Hippocampal formation (tissue), 2 donors: ENCODE measurements at regions not wholly inside any gene's neighbourhood (a gene's known extent, or its start where the extent isn't known, plus 50 kb on each side); places are given as distances from the start of the nearest gene placed in this dataset.
A peak's percentile ranks its signal among the peaks of the same experiment; 100 is the strongest.
"Not testable (repeated sequence)": the region's sequence is repeated elsewhere in the genome, so short reads cannot be mapped to it uniquely, and the experiment has no call there.

Experiments used
- DNase-seq, 2 donors: peaks; one replicate each; lab custom pipeline; 2025; lab: John Stamatoyannopoulos, UW

DNA sequence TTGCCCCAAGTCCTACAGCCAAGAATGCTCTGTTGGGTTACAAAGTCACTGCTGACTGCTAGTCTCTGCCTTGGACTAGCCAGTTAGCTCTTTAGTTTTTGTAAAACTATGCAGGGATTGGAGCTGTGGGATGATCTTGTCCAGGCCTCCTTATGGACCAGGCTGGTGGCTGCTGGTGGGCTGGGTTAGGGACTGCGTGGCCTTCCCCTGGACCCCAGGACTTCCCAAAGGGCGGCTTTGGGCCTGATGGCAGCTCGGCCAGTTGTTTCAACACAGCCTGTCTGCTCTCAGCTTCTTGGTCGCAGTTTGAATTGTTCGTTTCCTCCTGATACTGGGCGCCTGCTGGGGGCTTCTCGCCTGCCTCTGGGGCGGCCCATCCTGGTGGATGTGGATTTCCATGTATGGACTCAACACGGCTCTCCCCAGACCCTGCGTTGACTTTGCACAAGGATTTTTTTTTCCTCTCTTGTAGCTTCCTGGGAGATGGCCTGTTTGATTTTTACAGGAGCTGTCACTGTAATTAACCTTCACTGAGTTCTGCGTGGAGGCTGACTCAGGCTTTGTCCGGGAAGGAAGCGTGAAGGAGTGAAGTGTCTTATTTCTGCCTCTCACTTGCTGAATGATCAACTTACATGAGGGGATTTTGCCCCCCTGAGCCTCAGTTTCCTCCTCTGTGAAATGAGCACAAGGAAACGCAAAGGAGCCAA lies 91.9 kb upstream of the NEURL1B start:
- no peak for DNase-seq

DNA sequence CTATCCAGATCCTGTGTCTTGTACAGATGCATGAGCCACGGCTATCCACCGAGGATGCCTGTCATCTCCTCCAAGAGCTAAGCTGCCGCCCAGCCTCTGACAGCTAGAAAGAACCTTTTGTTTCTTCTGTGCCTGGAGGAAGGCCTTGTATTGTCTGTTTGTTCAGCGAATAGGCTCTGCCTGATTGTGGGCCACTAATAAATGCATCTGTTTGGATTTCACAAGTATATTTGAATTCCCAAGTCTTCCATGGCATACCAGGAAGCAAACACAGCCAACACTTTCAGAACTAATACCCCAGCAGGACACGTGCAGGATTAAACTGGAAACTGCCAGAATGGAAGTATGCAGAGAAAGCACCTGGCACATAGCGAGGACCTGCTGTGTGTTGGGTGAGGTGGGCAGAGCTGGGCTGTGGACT lies 92.7 kb upstream of the NEURL1B start:
- peak; percentile 21 to 39 for DNase-seq

DNA sequence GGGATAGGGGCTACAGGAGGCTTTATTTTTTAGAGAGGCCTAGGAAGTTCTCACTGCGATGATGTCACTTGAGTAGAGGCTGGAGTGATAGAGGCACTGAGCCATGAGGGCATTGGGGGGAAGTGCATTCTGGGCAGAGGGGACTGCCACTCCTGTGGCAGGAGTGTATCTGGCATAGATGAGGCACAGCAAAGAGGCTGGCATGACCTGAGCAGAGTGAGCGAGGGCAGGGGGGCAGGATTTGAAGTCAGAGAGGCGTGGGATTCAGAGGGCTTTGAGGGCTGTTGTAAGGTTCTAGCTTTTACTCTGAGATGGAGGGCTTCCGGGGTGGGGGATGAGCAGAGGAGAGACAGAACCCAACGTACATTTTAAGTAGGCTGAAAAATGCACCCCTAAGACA lies 91.9 kb upstream of the SH3PXD2B start:
- DNase-seq: no peak

DNA sequence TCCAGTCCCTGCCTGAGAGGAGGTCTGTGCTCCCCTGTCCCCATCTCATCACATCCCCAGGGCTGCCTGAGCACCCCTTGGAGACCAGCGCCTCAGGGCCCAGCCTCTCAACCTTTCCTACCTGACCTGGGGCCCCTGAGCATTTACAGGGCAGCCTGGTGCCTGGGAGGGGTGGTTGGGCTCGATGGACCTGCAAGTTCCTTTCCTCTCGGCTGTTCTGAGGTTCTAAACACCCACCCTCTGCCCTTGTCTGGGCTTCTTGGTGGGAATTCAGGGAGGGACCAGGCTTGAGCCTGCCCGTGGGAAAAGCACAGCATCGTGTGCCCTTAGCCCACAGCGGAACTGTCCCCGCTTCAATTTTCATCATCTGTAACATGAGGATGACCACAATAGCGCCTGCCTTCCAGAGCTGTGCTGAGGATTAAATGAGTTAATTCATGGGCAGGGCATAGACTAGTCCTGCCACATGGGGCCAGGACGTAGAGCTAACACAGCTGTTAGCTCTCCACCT lies 91.0 kb upstream of the SH3PXD2B start:
- no peak for DNase-seq

DNA sequence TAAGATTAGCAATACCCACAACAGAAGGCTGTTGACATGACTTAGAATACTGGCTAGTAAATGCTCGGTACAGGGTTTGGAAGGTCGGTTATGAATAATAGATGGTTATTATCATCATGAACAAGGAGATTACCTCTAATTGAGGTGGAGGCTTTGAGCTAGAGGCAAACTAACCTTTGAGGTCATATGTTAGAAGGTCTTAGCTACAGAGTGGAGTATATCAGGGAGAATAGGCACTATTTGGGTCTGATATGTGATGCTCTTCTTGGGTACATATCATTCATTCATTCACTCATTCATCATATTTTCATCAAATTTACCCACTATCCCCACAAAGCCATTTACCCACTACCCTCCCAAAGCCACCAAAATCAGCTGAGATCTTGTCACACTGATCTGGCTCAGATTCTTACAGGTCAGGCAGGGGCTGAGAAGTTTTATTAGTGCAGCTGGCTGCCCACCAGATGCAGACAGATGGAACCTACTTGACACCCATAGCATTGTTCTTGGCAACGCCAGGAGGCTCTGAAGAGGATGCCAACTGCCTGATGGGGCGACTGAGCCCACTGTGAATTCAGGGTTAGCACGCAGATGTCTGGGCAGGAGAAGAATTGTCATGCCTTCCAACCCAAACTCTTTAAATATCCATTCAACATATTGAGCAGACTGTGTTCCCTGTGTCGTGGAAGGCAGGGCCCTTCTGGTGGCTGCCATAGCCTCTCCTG lies 90.2 kb upstream of the SH3PXD2B start:
- no peak for DNase-seq

DNA sequence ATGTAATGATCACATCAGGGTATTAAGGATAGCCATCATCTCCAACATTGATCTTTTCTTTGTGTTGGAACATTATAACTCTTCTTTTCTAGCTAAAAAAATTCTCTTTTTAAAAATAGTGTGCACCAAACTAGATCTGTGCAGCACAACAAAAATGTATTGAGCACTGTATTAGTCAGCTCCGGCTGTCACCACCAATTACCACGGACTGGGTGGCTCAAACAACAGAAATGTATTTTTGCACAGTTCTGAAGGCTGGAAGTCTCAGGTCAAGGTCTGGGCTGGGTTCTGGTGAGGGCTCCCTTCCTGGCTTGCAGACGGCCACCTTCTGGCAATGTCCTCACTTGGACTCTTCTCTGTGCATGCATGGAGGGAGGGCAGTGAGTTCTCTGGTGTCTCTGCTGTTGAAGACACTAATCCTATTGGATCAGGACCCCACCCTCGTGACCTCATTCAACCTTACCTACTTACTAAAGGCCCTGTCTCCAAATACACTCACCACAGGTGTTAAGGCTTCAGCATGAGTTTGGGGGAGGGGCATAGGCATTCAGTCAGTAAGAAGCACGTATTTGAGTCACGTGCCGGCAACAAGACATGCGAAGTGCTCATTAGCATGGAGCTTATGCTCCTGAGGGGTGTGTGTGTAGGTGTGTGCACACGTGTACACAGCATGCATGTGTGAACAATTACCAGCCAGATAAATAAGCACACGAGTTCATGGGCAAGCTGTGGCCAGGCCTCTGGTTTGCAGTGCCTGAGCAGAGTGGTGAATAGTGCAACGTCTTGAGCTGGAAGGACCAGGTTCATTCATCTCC lies 89.4 kb upstream of the SH3PXD2B start:
- no peak for DNase-seq

DNA sequence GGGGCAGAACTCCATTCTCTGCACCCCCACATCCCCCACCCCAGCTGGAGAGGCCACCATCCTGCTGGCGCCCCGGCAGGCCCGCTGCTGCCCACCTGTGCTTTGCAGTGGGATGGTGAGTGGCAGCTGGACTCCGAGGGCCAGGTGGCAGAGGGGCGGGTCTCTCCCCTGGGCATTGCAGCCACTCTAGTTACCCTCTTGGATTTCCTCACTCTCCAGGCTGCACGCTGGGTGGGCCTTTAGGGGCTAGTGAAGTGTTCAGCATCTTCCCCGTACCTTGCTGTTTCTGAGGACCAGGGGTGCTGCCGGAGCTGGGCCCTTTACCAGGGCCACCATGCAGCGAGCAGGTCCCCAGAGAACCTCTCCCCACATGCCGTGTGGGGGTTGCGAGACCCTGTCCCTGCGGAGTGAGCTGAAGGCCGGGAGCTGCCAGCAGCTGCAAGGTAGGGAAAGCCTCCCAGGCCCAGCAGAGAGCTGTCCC lies 88.4 kb upstream of the SH3PXD2B start:
- no peak for DNase-seq

DNA sequence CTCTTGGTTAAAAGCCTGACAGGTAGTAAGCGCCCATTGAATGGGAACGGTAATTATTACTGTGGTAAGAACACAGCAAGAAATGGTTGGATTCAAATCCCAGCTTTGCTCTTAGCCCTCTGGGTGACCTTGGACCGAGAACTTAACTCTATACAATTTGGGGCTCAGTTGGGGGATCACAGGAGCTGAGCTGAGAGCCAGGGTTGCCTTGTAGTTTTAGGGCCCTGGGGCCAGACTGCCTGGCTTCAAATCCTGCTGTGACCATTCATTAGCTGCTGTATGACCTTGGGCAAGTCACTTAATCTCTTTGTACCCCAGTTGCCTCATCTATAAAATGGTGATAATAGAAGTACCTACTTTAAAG lies 87.4 kb upstream of the SH3PXD2B start:
- DNase-seq: no peak

DNA sequence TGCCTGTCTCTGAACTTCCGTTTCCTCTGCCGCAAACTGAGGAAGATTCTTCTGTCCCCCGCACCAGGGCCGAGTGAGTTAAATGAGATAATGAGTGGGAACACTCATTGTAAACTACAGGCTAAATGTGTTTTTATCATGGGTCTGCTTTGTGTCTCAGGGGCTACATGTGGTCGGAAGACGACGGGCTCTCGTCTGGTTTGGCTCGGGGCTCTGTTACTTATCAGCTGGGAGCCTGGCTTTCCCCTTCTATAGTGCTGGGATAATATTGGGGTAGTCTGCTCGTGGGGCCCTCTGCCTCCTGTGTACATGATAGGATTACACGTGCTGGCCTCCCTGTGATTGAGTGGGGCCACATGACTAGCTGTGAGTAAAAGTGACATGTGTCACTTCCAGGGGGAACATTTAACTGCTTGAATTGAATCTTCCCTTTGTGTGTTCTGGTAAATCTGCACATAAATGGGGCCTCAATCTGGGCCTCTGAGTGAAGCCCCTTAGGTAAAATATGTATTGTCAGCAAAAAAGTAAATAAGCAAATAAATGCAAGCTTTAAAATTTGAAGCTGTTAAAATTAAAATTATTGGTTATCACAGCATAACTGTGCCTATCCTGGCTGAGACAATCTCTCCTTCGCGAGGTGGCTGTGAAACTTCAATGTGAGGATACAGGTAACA lies 86.9 kb upstream of the SH3PXD2B start:
- DNase-seq: no peak

DNA sequence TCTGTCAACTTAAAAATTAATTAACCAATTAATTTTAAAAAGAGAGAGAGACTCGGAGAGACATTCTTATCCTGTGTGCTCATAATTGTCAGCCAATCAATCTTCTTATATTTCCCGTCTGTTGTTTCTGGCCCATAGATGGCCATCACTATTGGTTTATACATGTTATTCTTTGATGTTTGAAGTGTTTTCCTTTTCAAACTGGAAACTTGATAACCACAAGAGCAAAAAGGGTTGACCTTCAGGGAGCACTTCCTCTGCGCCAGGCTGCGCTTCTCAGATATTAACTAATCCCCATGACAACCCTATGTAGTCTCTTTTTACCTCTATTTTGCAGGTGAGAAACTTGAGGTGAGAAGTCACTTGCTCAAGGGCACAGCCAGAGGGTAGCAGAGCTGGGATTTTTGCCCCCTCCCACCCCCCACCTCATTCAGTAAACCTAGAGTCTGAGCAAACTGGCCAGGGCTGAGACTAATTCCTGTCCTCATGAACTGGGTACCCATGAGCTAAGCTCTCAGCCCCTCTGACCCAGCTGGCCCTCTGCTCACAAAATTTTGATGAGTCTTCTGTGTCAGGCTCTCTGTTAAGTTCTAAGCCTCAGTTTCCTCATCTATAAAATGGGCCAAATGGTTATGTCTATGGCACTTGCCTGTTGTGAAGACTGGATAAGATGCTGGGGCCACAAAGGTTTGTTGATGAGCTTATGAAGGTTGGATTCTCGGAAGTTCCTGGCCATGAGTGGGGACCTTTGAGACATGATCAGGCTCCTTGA lies 86.0 kb upstream of the SH3PXD2B start:
- no peak for DNase-seq

DNA sequence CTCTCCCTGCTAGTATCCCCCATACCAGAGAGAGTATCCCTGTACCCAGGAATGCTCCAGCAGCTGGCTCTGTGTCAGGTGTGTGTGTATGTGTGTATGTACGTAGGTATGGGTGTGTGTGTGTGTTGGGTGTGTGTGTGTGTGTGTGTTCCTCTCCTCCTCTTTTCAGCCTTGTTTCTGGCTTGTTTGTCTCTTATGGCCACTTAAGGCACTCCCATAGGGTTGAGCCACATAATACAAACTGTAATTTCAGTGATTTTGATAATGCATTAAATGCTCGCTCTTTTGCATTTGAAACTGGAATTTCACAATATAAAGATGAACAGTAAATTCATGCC lies 80.8 kb upstream of the SH3PXD2B start:
- no peak for DNase-seq

DNA sequence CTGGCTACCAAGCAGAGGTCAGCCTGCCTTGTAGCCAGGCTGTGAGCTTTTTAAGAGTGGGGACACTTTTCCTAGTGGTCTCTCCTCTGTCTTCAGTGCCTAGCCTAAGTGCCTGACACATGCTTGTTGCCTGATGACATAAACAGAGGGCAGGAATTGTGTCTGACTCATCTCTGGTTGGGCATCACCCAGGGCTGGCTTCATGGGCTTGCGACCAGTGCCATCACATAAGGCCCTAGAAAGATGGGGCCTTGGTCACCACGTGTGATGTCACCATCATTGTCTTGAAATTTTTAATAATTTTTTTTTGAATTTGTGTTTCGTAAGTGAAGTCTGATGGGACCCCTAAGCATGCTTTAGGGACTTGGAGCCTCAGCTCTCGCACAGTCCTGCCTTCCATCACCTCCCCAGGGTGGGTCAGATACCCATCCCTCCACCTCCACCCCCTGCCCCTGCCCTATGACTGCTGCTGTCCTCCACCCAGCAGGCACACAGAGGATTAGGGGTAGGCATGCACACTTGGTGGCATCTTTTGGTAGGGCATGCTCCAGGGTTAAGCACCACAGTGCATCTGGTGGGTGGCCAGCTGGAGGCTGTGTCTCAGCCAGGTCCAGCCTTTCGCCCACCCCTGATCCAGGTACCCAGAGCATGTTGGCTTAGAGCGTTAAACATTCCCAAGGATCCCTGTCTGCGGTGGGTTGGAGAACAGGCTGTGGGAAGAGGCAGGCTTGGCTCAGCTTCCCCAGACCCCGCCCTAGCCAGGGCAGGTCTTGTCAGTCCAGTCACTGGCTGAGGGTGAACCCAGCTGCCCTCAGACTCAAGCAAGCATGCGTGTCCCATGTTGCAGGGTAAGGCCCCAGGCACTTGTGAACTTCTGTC lies 80.1 kb upstream of the SH3PXD2B start:
- no peak for DNase-seq

DNA sequence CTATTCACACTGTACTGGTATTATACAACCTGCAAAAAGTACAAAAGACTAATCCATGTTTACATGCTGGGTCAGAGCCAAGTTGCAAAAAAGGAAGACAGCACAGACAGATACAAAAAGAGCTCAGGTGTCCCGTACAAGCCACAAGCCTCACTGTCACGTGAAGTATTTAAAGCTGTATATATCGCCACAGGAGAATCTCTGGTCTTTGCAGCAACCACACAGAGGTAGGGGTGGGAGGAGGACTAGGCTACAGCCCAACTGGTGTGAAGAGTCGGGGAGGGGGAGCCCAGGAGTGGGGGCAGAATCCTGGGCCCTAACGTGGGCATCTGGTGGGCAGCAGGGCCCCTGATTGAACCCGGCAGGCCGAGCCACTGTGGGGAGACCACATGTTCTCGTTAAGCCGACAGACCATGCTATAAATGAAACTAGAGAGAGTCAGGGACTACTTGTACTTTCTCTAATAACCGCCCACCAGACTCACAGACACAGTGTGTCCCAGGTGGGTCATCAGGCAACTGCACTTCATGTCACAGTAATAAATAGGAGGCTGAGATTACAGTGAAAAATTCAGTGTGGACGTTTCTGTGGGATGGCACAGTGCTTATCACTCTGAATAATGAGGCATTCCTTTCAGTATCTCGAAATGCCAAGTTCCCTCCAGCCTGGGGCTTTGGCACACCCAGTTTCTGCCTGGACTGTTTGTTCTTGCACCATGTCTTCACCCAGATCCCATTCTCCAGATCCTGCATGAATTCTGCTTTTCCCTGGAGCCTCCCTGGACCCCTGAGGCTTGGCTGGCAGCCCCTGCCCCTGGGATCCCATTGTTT lies 79.3 kb upstream of the SH3PXD2B start:
- DNase-seq: peak in 1 of 2 donors; percentile 4

DNA sequence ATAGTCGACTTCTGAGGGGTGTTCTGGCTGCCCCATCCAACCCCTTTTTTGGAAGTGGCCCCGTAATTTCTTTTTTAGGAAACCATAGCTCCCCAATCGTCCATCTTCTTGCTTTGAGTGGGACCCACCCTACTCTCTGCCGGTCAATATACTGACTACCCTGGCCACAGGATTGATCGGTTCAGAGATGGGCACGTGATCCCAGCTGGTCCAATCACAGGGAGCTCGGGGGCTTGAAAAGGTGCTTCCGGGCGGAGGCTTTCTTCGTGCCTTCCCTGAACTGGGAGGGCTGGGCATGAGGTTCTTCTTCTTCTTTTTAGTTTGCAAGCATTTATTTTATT lies 78.7 kb upstream of the SH3PXD2B start:
- no peak for DNase-seq

DNA sequence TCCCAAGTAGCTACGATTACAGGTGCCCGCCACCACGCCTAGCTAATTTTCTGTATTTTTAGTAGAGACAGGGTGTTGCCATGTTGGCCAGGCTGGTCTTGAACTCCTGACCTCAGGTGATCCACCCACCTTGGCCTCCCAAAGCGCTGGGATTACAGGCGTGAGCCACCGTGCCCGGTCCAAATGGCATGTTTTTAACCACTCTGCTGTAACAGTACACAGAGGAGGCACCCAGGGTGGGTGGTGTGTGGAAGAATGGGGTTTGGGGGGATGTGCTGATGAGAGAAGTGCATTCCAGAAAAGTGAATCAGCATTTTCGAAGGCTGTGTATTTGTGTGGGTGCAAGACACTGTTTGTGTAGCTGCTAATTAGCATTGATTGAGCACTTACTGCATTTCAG lies 78.1 kb upstream of the SH3PXD2B start:
- DNase-seq: not testable (repeated sequence)

DNA sequence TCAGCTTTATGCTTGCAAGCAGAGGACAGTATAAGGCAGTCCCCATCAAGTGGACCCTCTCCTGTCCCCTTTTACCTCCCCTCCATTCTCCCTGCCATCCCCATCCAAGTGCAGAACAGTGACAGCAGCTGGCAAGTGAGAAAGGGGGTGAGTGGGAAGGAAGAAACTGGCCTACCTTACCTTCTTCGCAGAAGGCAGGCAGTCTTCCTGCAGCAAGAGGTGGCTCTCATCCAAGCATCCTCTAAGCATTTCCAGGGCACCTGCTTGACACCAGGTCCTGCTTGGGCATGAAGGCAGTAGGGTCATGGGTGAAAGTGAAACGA lies 77.3 kb upstream of the SH3PXD2B start:
- DNase-seq: no peak

DNA sequence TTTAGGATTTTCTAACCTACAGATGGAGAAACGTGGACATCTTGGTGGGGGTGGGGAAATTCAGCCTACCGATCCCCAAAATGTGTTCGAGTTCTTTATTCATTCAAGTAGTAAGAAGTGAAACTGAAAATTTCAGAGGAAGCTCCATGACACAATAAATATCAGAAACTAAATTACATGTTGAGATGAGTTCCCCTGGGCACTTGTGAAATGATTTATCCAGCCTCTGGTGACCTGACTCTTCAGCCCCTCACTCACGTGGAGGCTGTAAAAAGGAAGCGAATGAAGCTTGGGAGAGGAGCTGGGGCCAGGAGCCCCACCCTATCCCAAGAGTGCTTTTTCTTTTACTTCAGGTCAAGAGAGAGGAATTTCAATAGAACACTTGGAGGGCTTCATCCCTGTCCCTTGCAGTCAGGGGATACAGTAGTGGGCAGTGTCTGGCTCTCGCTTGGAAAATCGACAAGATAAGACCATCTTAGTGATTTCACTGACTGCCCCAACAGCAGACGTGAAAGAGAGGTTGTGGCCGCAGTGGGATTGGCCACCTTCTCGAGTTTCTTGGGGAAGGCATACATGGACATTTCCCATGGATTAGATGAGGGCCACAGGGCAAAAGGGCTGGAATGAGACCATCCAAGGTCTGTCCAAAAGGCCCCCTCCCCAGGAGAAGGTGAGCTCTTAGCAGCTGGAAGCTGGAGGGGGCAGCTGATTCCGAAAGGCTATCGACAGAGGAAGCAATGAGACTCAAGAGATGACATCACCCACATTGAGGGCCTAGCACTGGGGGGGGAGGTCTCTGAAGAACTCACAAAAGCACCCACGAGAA lies 76.8 kb upstream of the SH3PXD2B start:
- no peak for DNase-seq

DNA sequence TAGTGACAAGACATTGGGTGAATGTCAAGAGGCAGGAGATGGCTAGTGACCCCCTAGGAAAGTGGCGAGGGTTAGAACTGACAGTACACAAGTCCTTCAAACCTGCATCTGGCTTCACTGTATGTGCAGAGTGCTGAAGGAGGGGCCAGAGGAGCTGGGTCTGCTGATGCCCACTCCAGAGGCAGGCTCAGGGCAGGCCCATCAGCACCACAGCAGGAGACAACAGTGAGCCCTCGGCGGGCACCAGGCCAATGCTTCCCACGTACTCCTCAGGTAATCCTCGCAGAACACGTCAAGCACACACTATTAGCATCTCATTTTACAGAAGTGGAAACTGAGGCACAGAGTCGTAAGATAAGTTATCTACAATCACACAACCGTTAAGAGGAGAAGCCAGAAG lies 76.1 kb upstream of the SH3PXD2B start:
- DNase-seq: no peak

DNA sequence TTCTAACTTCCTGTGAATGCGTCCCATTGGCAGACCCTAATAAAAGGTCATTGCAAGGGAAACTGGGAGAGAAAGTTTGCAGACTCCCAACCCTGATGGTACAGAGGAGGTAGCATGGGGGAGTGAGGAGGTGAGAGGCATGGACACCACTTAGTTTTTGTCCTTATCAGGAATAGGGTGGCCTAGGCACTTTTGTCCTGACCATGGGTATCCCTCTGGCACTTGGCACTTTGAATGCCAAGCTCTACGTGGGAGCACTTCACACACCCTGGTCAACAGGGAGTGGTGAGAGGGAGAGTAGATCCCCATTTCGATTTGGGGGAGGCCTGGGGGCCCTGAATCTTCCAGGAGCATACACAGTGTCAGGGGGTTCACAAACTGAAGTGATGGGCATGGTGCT lies 75.6 kb upstream of the SH3PXD2B start:
- DNase-seq: no peak
